ENCODE measurements at regions not wholly inside any gene's neighbourhood (a gene's known extent, or its start where the extent isn't known, plus 50 kb on each side); places are given as distances from the start of the nearest gene placed in this dataset.

GRCh38 chr2:15112216-15112615 is 448.9 kb downstream of the NBAS start:
- H3K4me3 ChIP-seq: no peak overlapping the region
- H3K9me3 ChIP-seq: peaks cover 0 to 33% (median 4%) of the 10 kb centered on the region in 3 donors
- WGBS, 2 donors: 86 to 94% methylated on average over 1 of the region's 1 CpG
- no peak for TF ChIP-seq CTCF (IDR thresholded peaks at IDR 0.05)
- TF ChIP-seq POLR2A (IDR thresholded peaks at IDR 0.05): no peak
- intact Hi-C loops (cut with DNase I): no loop called here
- H3K36me3 ChIP-seq: no peaks in the 10 kb centered on the region
- H3K27me3 ChIP-seq: no peaks in the 10 kb centered on the region
- no peak for DNase-seq
- no peak overlapping the region for H3K27ac ChIP-seq
- H3K4me1 ChIP-seq: no peaks in the 10 kb centered on the region

GRCh38 chr2:15115776-15116175 is 445.4 kb downstream of the NBAS start:
- intact Hi-C loops (cut with DNase I): no loop called here

GRCh38 chr2:15116830-15117229 is 444.3 kb downstream of the NBAS start:
- DNase-seq: no peak
- no peaks in the 10 kb centered on the region for H3K27me3 ChIP-seq
- WGBS, 2 donors: 84% methylated on average over 6 of the region's 6 CpGs
- H3K9me3 ChIP-seq: peaks cover 0 to 19% (median 4%) of the 10 kb centered on the region in 3 donors
- no peak overlapping the region for H3K4me3 ChIP-seq
- no peak overlapping the region for H3K27ac ChIP-seq
- no peaks in the 10 kb centered on the region for H3K4me1 ChIP-seq
- H3K36me3 ChIP-seq: no peaks in the 10 kb centered on the region
- TF ChIP-seq CTCF (IDR thresholded peaks at IDR 0.05): no peak
- no peak for TF ChIP-seq POLR2A (IDR thresholded peaks at IDR 0.05)
- intact Hi-C loops (cut with DNase I): no loop called here

More at GRCh38 chr2:15115776-15116175, 445.4 kb downstream of the NBAS start:
- no peak for DNase-seq
- H3K27me3 ChIP-seq: no peaks in the 10 kb centered on the region
- TF ChIP-seq POLR2A (IDR thresholded peaks at IDR 0.05) (no peak), CTCF (IDR thresholded peaks at IDR 0.05) (no peak)
- H3K9me3 ChIP-seq: peaks cover 0 to 26% (median 4%) of the 10 kb centered on the region in 3 donors
- H3K27ac ChIP-seq: no peak overlapping the region
- H3K4me1 ChIP-seq: no peaks in the 10 kb centered on the region
- H3K4me3 ChIP-seq: no peak overlapping the region
- no peaks in the 10 kb centered on the region for H3K36me3 ChIP-seq
